ENCODE measurements at regions not wholly inside any gene's neighbourhood (a gene's known extent, or its start where the extent isn't known, plus 50 kb on each side); places are given as distances from the start of the nearest gene placed in this dataset.

DNA sequence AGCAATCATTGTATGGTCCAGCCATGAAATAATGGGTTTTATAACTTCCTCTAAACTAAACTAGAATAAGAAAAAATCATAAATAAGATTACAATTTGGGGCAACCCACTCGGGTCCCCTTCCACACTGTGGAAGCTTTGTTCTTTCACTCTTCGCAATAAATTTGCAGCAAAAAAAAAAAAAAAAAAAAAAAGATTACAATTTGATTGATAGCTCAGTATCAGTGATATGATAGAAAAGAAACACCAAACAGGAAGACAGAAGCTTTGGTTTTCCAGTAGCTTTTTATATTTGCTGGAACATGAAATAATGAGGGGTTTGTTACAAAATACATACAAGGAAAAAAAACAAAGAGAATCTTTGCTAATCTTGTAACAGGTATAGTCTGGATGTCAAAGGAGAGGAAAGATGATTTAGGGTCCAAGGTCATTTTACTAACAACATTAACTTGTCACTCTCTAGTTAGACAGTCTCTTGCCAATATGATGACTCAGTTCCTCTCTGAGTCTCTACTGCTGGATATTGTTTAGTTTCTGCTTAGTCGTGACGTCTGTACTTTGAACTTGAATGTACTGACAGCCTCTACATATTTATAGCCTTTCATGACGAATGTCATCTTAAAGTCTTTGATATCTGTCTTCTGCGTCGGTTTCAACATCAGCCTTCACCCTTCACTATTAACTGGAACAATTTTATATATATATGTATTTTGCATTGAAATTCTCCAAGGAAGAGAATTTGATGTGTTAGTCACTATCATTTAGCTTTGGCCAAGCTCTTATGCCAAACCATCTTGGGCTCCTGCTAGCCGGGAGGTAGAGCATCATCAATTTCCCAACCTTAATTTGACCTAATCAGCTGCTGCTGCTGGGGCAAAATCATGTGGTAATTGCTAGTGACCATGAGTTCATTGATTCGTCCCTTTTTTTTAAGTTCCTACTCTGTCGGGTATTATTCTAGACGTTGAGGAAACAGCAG, 213.1 kb upstream of the STXBP5 start (continued):
- TF ChIP-seq, protein P1, sequence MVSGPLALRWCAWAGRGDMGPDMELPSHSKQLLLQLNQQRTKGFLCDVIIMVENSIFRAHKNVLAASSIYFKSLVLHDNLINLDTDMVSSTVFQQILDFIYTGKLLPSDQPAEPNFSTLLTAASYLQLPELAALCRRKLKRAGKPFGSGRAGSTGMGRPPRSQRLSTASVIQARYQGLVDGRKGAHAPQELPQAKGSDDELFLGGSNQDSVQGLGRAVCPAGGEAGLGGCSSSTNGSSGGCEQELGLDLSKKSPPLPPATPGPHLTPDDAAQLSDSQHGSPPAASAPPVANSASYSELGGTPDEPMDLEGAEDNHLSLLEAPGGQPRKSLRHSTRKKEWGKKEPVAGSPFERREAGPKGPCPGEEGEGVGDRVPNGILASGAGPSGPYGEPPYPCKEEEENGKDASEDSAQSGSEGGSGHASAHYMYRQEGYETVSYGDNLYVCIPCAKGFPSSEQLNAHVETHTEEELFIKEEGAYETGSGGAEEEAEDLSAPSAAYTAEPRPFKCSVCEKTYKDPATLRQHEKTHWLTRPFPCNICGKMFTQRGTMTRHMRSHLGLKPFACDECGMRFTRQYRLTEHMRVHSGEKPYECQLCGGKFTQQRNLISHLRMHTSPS (CRISPR knock-in tag; IDR thresholded peaks at IDR 0.05; ENCODE audit: low read depth): no peak
- peak; percentile 70; the same call in 1 of the 2 replicates for TF ChIP-seq ZBTB3 (CRISPR knock-in tag; IDR thresholded peaks at IDR 0.05; ENCODE audit: borderline replicate concordance, low read depth)
- TF ChIP-seq HMGA1 (CRISPR knock-in tag; conservative IDR thresholded peaks at IDR 0.05): no peak
- TF ChIP-seq ZNF670 (CRISPR knock-in tag; IDR thresholded peaks at IDR 0.05; ENCODE audit: borderline replicate concordance): no peak
- TF ChIP-seq ZNF605 (CRISPR knock-in tag; IDR thresholded peaks at IDR 0.05): no peak
- no peak for TF ChIP-seq RBAK (CRISPR knock-in tag; IDR thresholded peaks at IDR 0.05)
- TF ChIP-seq ZNF256 (CRISPR knock-in tag; conservative IDR thresholded peaks at IDR 0.05): no peak
- no peak; the same call in 1 of the 2 replicates for TF ChIP-seq ZNF792 (CRISPR knock-in tag; IDR thresholded peaks at IDR 0.05)
- no peak for TF ChIP-seq RARG (CRISPR knock-in tag; IDR thresholded peaks at IDR 0.05; ENCODE audit: low read depth)
- TF ChIP-seq ELF3 (CRISPR knock-in tag; IDR thresholded peaks at IDR 0.05): peak; percentile 95
- TF ChIP-seq ZNF773 (CRISPR knock-in tag; IDR thresholded peaks at IDR 0.05; ENCODE audit: borderline replicate concordance): no peak
- peak; percentile 80; the same call in 1 of the 2 replicates for TF ChIP-seq SALL1 (CRISPR knock-in tag; IDR thresholded peaks at IDR 0.05)
- no peak for TF ChIP-seq DBP (CRISPR knock-in tag; IDR thresholded peaks at IDR 0.05; ENCODE audit: not compliant biosample characterization)
- TF ChIP-seq, protein P2, sequence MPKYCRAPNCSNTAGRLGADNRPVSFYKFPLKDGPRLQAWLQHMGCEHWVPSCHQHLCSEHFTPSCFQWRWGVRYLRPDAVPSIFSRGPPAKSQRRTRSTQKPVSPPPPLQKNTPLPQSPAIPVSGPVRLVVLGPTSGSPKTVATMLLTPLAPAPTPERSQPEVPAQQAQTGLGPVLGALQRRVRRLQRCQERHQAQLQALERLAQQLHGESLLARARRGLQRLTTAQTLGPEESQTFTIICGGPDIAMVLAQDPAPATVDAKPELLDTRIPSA (CRISPR knock-in tag; IDR thresholded peaks at IDR 0.05; ENCODE audit: borderline replicate concordance): no peak
- no peak for TF ChIP-seq ZNF17 (CRISPR knock-in tag; IDR thresholded peaks at IDR 0.05)
- TF ChIP-seq, protein P3, sequence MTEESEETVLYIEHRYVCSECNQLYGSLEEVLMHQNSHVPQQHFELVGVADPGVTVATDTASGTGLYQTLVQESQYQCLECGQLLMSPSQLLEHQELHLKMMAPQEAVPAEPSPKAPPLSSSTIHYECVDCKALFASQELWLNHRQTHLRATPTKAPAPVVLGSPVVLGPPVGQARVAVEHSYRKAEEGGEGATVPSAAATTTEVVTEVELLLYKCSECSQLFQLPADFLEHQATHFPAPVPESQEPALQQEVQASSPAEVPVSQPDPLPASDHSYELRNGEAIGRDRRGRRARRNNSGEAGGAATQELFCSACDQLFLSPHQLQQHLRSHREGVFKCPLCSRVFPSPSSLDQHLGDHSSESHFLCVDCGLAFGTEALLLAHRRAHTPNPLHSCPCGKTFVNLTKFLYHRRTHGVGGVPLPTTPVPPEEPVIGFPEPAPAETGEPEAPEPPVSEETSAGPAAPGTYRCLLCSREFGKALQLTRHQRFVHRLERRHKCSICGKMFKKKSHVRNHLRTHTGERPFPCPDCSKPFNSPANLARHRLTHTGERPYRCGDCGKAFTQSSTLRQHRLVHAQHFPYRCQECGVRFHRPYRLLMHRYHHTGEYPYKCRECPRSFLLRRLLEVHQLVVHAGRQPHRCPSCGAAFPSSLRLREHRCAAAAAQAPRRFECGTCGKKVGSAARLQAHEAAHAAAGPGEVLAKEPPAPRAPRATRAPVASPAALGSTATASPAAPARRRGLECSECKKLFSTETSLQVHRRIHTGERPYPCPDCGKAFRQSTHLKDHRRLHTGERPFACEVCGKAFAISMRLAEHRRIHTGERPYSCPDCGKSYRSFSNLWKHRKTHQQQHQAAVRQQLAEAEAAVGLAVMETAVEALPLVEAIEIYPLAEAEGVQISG (CRISPR knock-in tag; IDR thresholded peaks at IDR 0.05): no peak
- TF ChIP-seq SALL2 (CRISPR knock-in tag; IDR thresholded peaks at IDR 0.05): no peak
- no peak for TF ChIP-seq ZNF207 (IDR thresholded peaks at IDR 0.05; ENCODE audit: borderline replicate concordance)
- TF ChIP-seq HOXA3 (CRISPR knock-in tag; IDR thresholded peaks at IDR 0.05): no peak
- TF ChIP-seq ZNF280D (CRISPR knock-in tag; IDR thresholded peaks at IDR 0.05): no peak
